Gastrocnemius medialis (tissue), 4 donors: ENCODE measurements at regions not wholly inside any gene's neighbourhood (a gene's known extent, or its start where the extent isn't known, plus 50 kb on each side); places are given as distances from the start of the nearest gene placed in this dataset.

Experiments
- CTCF ChIP-seq, 5 experiments: fragments of 450-650 bp in 3 of 5; fragments of 200-600 bp in 2 of 5; sonication (generic) in 2 of 5; IDR thresholded peaks in 4 of 5; conservative IDR thresholded peaks in 1 of 5; 1 replicate in 4 of 5; 2 replicates in 1 of 5; pipeline ENCODE4 v1.5.1; 2016 to 2019; ENCODE audit warnings: antibody characterized with exemption in 5 of 5, mild to moderate bottlenecking in 3 of 5, moderate library complexity in 3 of 5
- POLR2A ChIP-seq, 2 donors: fragments of 450-650 bp; IDR thresholded peaks; one replicate each; pipeline ENCODE4 v1.6.1; 2017; ENCODE audit warnings: antibody characterized with exemption in 2 of 2, mild to moderate bottlenecking in 2 of 2, moderate library complexity in 2 of 2

- no peak for TF ChIP-seq CTCF (IDR thresholded peaks at IDR 0.05 in 4 of 5, conservative IDR thresholded peaks at IDR 0.05 in 1 of 5)
- no peak for TF ChIP-seq POLR2A (IDR thresholded peaks at IDR 0.05)
Measured at GRCh38 chr6:23713211-23713610, 412.8 kb upstream of the NRSN1 start.
